B cell (primary cell): ENCODE measurements at regions not wholly inside any gene's neighbourhood (a gene's known extent, or its start where the extent isn't known, plus 50 kb on each side); places are given as distances from the start of the nearest gene placed in this dataset.

Experiments used
- EZH2 ChIP-seq: IDR thresholded peaks from 2 replicates; pipeline ENCODE4 v1.6.1; 2012; ENCODE audit warnings: borderline replicate concordance, low read depth, mild to moderate bottlenecking, moderate library complexity, low read length; ENCODE audit not compliant: insufficient read depth, poor library complexity, severe bottlenecking
- TF ChIP-seq, protein P1 (sequence below): fragments of 200-600 bp; IDR thresholded peaks from one replicate; pipeline ENCODE4 v1.8.0; 2022; ENCODE audit warnings: antibody characterized with exemption, mild to moderate bottlenecking

DNA sequence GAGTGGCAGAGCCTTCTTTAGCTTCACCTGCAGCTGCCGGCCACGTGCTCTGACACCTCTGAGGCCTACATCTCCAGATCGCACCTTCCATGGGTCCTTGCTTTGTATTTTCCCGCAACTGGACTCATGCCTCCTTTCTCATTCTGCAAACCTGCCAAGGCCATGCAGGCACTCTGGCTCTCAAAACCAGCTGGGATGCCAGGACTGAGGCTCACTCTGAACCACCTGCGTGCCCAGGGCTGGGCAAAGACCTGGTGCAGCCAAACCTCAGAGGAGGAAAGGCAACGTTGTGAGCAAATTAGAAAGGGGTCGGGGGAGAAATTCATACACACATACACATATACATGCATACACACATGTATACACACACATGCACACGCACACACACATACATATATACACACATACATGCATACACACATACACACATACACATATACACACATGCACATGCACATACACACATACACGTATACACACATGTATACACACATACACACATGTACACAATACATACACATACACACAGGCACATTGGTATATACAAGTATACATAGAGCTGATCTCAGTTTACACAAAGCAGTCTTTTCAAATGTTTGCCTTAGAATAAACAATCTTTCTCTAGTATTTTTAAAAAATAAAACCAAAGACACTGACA lies 125.2 kb downstream of the RTP5 start:
- TF ChIP-seq, protein P1, sequence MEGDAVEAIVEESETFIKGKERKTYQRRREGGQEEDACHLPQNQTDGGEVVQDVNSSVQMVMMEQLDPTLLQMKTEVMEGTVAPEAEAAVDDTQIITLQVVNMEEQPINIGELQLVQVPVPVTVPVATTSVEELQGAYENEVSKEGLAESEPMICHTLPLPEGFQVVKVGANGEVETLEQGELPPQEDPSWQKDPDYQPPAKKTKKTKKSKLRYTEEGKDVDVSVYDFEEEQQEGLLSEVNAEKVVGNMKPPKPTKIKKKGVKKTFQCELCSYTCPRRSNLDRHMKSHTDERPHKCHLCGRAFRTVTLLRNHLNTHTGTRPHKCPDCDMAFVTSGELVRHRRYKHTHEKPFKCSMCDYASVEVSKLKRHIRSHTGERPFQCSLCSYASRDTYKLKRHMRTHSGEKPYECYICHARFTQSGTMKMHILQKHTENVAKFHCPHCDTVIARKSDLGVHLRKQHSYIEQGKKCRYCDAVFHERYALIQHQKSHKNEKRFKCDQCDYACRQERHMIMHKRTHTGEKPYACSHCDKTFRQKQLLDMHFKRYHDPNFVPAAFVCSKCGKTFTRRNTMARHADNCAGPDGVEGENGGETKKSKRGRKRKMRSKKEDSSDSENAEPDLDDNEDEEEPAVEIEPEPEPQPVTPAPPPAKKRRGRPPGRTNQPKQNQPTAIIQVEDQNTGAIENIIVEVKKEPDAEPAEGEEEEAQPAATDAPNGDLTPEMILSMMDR: no peak
- no peak for TF ChIP-seq EZH2
